ENCODE measurements at regions not wholly inside any gene's neighbourhood (a gene's known extent, or its start where the extent isn't known, plus 50 kb on each side); places are given as distances from the start of the nearest gene placed in this dataset.

DNA sequence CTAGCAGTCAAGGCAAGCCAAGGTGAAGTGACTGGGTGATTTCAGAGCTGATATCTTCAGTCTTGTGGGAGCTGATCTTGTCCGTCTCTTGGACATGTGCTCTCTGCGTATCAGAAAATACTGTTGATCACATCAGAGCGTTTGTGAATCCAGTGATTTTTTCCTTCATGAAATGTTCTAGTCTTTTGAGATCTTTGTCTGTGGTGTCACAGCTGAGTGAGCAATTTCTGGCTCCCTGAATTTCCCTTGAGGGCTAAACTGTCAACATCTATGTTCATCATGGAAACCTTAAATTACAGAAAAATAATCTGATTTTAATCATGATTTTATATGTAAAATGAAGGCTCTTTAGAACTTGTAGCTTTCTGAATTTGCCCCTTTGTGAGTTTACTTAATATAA, 432.0 kb downstream of the CCDC85A start:
- DNase-seq (ENCODE audit: low read depth in 2 of 2) = no peak

DNA sequence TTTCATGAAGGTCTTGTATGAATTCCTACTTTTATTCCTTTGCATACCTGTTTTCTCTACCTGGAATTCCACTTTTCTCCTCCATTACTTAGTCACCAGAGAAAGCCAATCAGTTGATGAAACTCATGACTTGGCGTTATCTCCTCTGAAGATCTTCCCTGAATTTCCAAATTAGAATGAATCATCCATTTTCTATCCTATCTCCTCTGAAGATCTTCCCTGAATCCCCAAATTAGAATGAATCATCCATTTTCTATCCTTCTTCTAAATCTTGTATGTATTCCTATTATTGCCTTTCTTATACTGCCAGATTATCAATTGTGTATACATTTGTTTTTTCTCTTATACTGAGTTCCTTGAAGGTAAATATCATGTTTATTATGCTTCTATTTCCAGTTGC, 440.4 kb downstream of the CCDC85A start:
- no peak for DNase-seq (ENCODE audit: low read depth in 2 of 2)

DNA sequence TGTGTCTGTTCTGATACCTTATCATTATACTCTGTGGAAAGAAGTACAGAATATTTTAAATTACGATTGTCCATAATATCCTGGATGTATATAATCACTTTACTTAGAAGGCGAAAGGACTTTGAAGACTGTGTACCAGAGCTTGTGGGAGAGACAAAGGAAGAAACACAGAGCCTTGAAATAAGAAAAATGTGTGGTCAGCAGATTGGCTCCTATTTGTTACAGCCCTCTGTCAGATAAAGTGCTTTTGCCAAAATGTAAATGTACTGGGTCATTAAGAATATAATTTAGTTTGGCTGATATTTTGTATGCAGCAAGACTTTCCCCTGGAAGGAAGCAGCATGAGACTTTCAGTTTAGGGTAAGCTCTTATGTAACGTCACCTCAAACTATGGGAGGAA, 443.1 kb downstream of the CCDC85A start:
- no peak for DNase-seq (ENCODE audit: low read depth in 2 of 2)

DNA sequence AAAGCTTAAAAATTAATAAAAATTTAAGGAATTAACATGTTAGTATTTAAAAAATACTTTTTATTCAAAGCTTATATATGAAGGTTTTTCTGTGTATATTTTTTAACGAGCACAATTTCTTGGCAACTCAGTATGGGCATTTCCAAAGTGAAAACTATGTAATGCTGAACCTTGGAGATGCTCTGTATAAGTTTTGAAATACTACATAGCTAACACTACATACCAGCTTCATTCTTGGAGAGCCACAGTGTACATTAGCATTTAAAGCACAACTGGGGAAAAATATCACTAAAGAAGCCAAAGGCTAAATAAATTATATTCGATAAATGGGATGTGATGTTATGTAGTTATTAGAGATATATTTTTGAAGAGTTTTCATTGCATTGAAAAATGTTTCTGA, 446.5 kb downstream of the CCDC85A start:
- no peak for DNase-seq (ENCODE audit: low read depth in 2 of 2)

DNA sequence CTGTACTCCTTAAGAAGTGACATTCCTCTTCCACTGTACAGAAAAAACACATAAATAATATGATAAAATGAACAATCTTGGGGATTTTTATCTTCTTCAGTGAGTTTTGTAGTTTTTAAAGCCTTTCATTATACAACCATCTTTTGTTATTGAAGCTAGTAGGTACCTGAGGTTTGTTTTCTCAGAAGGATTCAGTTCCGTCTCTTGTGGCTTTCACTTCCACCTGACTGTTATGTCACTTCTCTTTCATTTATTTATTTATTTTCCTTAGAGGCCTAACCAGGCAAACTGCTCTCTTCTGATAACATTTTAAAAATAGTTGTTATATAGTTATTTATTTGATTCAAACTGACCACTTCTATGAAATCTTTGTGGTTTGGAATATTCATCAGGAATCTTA, 464.2 kb downstream of the CCDC85A start:
- no peak for DNase-seq (ENCODE audit: low read depth in 2 of 2)

DNA sequence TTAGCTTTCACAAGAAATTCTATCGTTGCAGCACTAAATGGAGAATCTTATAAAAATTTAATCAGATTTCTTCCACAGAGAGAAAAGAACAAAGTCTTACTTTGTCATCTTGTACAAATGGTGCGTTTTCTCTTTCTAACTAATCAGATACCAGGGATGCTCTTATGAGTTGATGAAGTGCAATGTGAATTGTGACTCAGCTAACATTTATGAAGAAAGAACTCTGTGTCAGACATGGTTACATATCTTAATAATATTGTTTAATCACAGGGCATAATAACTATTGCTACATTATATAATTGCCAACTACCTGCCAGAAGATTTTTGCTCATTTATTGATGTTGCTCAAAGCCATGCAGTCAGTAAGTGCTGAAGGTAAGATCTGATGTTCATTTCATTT, 465.0 kb downstream of the CCDC85A start:
- no peak for DNase-seq (ENCODE audit: low read depth in 2 of 2)

DNA sequence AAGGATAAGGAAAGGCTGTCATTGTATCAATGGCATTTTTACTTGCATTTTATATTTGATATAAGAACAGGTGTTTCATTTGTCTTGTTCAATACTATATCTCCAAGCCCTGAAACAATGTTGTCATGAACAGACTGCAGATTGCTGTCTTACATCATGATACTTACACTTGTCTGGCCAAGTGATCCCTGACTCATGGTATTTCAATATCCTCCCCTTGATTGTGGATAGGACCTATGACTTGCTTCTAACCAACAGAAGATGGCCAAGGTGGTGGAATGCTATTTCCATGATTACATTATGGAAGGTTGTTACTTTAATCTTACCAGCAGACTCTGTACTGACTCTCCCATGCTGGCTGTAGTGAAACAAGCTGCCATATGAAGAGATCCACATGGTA, 471.1 kb downstream of the CCDC85A start:
- DNase-seq (ENCODE audit: low read depth in 2 of 2) = no peak

DNA sequence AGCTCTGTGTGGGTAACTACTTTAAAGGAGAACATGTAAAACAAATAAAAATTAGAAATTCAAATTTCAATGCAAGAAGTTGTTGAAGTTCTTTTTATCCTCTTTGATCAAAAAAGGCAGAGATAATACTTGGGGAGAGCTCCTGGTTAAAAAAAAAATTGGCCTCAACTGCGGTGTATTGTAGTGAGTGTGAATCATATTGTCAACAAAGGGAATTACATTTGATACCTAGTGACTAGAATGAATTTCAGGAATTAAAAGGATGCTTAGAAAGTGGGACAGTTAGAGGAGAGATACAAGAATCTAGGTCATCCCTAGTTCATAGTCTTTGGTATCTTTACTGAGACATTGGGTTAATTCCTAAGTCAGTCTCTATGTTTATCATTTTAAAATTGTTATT, 473.0 kb downstream of the CCDC85A start:
- DNase-seq (ENCODE audit: low read depth in 2 of 2) = no peak

DNA sequence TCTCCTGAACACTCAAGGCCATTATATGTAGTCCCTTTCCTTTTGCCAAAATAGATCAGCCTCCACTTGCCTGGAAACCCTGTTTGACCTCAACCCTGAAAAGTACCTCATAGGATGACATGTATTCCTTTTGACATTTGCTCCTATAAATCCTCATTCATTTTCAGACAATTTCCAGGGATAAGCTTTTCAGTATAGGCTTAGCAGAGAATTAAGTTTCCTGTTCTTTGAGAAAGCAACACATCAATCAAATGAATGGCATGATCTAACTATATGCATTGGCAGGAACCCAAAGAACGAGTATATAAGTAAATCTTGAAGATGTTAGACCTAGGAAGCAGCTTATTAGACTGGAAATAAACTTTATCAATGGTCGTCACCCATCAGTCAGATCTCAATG, 483.0 kb downstream of the CCDC85A start:
- DNase-seq (ENCODE audit: low read depth in 2 of 2) = no peak

DNA sequence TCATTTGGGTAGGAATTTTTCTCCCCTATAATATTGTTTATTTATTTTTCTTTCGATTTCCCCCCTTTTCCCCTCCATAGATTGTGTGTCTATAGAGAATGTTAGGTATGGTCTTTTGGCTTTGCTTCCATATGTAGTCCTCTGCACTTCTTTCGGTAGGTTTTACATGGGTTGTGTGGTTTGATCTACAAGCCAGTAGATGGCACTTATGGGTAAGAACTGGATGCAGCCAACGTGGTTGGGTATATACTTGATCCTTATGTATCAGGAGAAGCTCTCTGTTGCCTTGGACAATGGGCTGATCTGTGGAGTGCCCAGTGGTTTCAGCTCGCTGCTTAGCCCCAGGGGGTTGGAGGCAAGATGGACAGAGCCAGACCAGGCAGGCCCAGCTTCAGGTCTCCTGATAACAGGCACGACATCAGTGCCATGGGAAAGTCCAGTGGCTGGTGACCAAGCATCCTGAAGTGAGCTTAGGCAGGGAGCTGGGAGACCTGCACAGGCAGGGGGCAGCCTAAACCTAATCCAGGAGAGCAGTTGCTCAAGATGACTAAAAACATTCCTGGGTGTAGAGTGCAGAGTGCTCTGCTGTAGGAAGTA, 488.3 kb downstream of the CCDC85A start:
- no peak for DNase-seq (ENCODE audit: low read depth in 2 of 2)

DNA sequence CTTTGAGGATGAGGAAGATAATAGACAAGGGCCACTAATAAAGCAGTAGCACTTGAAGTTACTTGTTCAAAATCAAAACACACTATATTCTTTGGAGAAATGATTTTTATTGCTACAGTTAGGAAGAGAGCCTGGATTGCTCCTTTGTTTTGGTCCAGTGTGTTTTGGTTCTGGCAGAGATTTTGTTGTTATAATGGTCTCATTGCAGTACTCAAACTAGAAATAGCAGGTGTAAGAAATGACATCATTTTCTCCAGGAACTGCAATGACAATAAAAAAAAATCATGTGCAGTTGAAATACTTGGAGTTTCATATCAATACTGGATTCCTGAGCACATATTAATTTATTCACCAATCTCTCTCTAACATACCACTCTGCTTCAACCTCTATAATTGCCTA, 490.3 kb downstream of the CCDC85A start:
- DNase-seq (ENCODE audit: low read depth in 2 of 2) = no peak

DNA sequence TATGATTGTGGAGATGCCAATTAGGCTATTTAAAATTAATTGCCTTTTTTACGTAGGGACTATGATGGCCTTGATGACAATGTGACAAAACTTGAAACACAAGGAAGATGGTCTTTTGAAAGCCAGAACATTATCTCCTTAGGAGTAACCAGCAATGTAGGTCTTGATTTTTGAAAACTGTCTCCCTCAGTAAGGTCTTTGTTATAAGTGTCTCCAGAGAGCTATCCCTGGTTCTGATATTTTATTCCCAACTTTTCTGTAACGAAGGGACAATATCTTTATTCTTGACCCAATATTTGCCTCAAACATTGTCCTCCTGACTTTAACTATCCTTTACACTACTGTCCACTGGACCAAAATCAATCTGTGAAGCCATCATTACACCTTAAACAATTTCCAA, 493.2 kb downstream of the CCDC85A start:
- DNase-seq (ENCODE audit: low read depth in 2 of 2) = no peak

DNA sequence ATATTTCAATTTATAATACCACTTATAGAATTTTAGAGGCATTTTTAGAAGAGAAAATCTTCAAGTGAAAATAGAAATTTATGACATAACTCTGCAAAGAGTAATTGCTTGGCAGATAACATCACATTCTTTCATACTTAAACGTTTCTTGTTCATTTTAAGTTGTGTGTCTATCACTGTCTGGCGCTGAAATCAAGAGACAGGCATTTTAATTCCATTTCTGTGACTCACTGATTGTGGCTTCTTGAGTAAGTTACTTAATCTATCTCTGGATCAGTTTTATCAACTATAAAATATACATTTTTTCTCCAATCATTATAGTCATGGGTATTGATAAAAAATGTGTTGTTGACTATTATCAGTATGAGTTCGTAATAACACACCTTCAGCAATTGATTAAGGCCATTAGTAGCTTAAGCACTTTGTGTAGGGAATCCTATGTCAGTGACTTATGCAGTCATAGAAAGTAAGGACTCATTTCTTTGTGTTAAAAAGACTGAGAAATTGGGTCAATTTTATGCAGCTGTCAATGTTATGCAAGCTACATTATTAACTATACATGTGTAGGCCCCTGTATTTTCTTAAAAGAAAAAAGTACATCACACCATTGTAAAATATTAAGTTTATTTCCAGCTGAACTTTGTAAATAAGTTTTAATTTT, 497.3 kb downstream of the CCDC85A start:
- DNase-seq (ENCODE audit: low read depth in 2 of 2) = no peak

DNA sequence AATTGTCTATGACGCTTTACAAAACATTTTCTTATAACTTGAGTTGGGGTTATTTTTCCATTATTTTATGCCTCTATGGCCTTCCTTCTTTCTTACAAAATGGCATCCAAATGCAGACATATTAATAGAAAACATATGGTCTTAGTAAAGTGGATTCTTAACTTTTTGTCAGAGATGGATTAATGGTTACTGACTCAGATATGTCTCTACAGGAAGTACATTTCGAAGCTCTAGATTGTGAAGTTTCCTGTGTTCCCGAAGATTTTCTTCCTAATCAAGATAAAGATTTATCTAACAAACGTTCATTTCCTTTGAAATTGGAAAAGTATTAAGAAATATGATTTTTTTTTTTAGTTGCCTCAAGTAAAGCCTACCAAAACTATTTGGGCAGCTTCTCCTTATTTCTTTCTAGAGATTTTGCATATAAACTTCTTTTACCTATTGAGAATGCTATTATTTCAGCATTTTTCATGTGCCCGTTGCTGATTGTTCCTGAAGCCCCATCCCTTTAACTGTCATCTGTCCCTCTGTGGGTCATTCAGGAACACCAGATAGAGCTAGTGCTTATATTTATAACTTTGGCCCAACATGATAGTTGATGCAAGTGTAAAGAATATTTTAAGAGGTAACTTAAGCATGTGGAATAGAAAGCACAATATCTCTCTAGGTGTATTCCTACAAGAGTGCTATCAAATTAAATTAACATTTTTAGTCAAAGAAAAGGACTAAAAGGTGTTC, 498.0 kb downstream of the CCDC85A start:
- DNase-seq (ENCODE audit: low read depth in 2 of 2) = no peak

DNA sequence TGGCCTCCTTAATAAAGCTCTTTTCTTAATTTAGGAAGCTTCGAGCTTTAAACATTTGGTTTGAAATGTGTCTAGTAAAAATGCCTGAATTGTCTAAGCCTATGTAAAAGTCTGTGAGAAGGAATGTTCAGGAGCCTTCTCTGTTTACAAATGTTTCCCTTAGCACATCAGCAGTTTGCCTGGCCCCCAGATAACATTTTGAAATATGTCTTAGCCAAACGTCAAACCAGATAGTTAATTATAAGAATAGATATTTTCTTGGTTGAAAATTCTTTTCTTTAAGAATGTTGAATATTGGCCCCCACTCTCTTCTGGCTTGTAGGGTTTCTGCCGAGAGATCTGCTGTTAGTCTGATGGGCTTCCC, 498.6 kb downstream of the CCDC85A start:
- no peak for DNase-seq (ENCODE audit: low read depth in 2 of 2)

DNA sequence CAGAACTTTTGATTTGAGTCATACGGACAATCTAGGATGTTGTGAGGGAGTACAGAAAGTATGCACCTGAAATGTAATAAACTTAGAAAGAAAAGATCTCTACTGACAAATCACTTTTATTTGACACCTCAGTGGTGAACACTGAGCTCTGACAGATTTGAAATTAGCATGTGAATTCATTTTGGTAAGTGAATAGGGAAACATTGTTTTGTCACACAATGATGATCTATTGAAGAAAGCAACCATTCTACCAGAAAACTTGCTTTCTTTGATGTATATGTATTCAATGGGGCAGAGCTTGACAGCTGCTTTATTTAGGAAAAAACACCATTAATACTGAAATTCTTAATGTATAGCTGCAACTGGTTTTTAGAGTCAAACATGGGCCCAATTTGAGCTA, 500.5 kb downstream of the CCDC85A start:
- DNase-seq (ENCODE audit: low read depth in 2 of 2) = no peak

DNA sequence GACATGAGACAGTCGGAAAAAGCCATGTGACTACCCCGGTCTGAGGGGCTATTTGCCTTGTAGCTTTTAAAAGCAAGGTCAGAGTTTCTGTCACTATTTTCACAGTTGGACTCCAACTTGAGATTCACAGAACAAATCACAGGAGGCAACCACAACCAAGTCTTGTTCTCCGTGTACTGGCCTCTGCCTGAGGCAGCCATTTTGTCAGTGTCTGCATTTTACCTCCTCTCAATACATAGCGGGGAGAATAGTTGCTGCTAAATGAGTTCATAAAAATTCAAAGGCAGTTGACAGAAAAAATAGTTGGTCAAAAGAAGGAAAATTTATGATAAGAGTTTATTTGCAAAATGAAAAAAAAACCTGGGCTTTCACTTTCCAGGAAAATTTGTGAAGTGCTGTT, 501.4 kb downstream of the CCDC85A start:
- no peak for DNase-seq (ENCODE audit: low read depth in 2 of 2)

DNA sequence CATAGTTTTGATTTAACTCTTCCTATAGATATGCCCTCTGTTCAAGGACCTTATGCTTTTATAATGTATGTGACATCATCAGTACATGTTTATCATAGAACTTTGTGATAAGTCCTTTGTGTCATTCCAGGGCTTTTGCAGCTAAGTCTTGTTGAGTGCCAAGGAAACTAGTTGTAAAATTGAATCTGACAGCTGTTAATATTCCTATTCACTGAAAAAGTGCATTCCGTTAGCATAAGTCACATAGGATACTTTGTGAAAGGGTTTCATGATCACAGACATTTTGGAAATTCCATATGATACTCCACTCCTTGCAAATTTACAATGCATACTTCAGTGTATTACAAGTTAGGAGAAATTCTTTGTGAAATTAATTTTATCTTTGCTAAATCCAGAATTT, 503.4 kb downstream of the CCDC85A start:
- DNase-seq (ENCODE audit: low read depth in 2 of 2) = no peak

DNA sequence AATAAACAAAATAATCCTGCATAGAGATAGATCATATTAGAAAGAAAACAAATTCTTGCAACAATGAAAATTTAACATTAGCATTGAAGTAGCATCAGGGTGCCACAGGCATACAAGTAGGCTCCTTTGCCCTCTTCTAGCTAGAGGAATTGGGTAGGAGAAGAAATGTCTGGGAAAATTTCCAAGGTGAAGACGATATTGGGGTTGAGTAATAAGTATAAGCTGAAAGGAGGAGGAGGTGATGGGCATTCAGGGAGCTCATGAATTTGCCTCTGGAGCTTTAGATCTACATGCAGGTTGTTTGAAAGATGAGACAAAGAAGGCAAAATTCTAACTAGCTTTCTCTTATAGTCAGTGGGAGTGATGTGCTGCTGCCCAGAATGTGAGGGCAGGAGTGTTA, 504.9 kb downstream of the CCDC85A start:
- no peak for DNase-seq (ENCODE audit: low read depth in 2 of 2)

DNA sequence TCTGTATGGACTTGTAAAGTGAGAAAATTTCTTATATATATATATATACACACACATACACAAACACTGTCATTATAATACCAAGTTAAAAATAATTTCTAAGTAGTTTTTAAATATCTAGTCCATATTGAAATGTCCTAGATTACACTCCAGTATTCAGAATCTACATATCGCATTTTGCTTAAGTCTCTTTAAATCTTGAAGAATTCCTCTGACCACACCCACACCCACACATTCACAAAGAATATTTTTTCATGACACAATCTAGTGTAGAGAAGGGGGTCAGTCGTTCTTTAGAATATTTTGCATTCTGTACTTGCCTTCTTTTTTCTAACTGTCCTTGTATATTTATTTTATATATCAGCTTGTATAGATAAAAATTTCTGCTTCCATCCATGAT, 509.7 kb downstream of the CCDC85A start:
- DNase-seq (ENCODE audit: low read depth in 2 of 2) = no peak

DNA sequence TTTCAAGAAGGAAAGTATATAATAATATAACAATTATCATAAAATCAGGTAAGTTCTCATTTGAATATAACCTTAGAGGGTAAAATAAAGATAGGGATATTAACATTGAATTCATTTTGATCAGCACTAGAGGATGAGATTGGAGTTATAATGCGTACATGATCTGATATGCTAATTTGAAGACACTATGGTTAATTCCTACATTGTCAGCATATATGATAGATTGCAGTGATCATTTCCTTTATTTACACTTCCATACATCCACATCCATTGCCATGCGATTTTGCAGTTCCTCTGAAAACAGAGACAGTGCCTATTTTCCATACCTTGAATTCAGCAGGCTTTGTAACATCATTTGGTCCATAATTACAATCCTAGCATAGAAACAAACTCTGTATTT, 519.2 kb downstream of the CCDC85A start:
- no peak for DNase-seq (ENCODE audit: low read depth in 2 of 2)

DNA sequence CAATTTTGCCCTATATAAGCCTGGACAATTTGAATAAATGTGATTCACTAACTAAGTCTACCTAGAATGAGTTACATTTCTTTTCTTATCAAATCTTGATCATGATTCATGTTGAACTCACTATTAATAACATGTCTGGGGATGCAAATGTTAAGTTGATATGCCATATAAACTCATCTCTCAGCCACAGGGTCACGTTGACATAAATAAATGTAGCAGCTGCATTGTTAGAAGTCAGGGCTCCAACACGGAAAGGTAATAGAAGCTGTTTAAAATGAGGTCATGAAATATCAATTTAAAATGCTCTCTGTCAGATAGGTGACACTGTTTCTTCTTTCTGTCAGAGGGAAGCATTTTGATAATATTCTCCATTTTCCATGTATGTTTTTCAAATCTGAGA, 521.9 kb downstream of the CCDC85A start:
- DNase-seq (ENCODE audit: low read depth in 2 of 2) = no peak

DNA sequence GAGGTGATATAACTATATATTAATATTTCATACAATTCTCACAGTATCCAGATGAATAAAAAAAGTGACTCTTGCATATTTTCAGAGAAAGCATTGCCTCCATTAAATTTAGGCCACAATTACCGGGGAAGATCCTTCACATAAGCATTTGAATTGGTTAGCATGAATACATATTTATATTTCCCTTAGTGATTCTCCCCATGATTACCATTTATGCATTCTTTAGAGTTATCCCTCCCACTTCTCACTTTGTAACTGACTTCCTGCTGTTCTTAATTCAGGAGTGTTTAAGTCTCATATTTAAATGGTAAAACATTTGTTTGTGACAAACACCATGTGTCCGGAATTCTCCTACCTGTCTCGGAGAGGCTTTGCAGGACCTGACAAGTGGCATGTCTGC, 523.4 kb downstream of the CCDC85A start:
- DNase-seq (ENCODE audit: low read depth in 2 of 2) = no peak

DNA sequence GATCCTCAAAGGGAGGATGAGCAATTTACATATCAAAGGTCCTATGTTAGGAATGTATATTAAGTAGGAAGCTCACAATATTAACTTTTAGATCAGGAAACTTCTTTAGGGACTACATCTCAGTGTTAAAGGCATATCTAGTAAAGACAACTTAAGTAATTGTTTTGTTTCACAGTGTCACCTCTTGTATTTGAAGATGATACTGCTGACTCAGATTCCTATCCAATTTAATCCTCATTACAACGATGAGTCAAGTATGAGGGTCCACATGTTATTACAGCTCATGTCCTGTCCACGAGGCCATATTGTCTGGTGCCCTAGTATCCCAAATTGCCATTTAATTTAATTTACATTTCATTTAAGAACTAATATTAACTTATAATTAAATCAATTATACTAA, 523.9 kb downstream of the CCDC85A start:
- no peak for DNase-seq (ENCODE audit: low read depth in 2 of 2)

Measured in stimulated activated CD8-positive, alpha-beta memory T cell treated with anti-CD3 and anti-CD28 coated beads, Interleukin-15, amount 100 ng/mL, for 4 hours (primary cell).